ENCODE measurements at regions not wholly inside any gene's neighbourhood (a gene's known extent, or its start where the extent isn't known, plus 50 kb on each side); places are given as distances from the start of the nearest gene placed in this dataset.

- TF ChIP-seq TCF15 (CRISPR knock-in tag; IDR thresholded peaks at IDR 0.05), result peak; percentile 96
- no peak for TF ChIP-seq ETS2 (tag; IDR thresholded peaks at IDR 0.05; ENCODE audit: borderline replicate concordance, poor library complexity, severe bottlenecking)
- TF ChIP-seq HDGF (IDR thresholded peaks at IDR 0.05), result no peak
- no peak for TF ChIP-seq GABPB2 (CRISPR knock-in tag; conservative IDR thresholded peaks at IDR 0.05)
- TF ChIP-seq CLOCK (CRISPR knock-in tag; IDR thresholded peaks at IDR 0.05; ENCODE audit: borderline replicate concordance), result no peak; the same call in 1 of the 2 replicates
- TF ChIP-seq CHAMP1 (IDR thresholded peaks at IDR 0.05), result no peak
- TF ChIP-seq STAT5B (CRISPR knock-in tag; IDR thresholded peaks at IDR 0.05), result no peak
- no peak for TF ChIP-seq CBX1 (IDR thresholded peaks at IDR 0.05; ENCODE audit: low read depth)
- TF ChIP-seq ZNF140 (CRISPR knock-in tag; IDR thresholded peaks at IDR 0.05), result no peak
- TF ChIP-seq ZBTB43 (CRISPR knock-in tag; IDR thresholded peaks at IDR 0.05), result no peak
- TF ChIP-seq ZNF407 (IDR thresholded peaks at IDR 0.05; ENCODE audit: low read depth), result no peak
- TF ChIP-seq KLF13 (tag; IDR thresholded peaks at IDR 0.05; ENCODE audit: borderline replicate concordance, low read depth), result 0 out of 2 replicates have a peak, but pooled peaks have one; percentile 9
These were observed 1084.7 kb upstream of the NXPH2 start (continued) for GRCh38 chr2:139864821-139865302.
